AG10803 (cell line): ENCODE measurements at regions not wholly inside any gene's neighbourhood (a gene's known extent, or its start where the extent isn't known, plus 50 kb on each side); places are given as distances from the start of the nearest gene placed in this dataset.

ENCODE experiments used
- DNase-seq: peaks from one replicate; pipeline ENCODE4 v3.0.0; 2010; ENCODE audit warnings: low read depth
- H3K4me3 ChIP-seq: 2 replicates; pipeline ENCODE4 v1.5.1; 2011; ENCODE audit warnings: mild to moderate bottlenecking, low read length, control low read depth
- TF ChIP-seq, protein P1 (sequence below): conservative IDR thresholded peaks from 2 replicates; pipeline ENCODE4 v1.5.1; 2011; ENCODE audit warnings: mild to moderate bottlenecking, low read length, control low read depth, inconsistent platforms

DNA sequence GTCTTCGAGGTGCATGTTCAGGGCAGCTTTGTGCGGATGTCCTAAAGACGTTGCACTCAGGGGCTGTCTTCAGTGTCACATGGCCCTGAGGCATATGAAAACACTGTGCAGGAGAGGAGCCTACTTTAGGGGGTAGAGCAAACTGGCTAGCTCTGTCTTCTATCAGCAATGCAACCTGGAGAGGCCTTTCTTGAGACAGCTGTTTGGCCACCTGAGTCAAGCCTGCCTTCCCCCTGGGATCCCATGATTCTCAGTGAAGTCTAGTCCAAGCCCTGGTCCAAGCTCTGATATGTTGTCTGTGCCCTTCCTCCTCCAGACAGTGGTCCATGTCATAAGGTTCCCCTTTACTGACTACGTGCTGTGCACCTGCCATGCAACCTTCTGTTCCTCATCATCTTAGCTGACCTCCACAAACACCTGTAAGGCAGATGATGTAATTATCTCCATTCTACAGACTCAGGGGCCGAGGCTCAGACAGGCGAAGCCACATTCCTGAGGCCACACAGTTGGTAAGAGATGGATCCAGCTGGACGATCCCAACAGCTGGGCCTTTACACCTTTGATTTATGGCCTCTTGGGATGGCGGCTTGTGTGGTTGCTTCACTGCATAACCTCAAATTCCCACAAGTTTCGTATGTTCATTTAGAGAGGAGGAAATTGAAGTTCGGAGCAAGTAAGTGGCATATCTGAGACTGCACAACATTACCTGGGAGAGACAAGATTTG lies 109.9 kb downstream of the COPS8 start:
- no peak for DNase-seq
- TF ChIP-seq, protein P1, sequence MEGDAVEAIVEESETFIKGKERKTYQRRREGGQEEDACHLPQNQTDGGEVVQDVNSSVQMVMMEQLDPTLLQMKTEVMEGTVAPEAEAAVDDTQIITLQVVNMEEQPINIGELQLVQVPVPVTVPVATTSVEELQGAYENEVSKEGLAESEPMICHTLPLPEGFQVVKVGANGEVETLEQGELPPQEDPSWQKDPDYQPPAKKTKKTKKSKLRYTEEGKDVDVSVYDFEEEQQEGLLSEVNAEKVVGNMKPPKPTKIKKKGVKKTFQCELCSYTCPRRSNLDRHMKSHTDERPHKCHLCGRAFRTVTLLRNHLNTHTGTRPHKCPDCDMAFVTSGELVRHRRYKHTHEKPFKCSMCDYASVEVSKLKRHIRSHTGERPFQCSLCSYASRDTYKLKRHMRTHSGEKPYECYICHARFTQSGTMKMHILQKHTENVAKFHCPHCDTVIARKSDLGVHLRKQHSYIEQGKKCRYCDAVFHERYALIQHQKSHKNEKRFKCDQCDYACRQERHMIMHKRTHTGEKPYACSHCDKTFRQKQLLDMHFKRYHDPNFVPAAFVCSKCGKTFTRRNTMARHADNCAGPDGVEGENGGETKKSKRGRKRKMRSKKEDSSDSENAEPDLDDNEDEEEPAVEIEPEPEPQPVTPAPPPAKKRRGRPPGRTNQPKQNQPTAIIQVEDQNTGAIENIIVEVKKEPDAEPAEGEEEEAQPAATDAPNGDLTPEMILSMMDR: no peak
- H3K4me3 ChIP-seq: no peak overlapping the region

DNA sequence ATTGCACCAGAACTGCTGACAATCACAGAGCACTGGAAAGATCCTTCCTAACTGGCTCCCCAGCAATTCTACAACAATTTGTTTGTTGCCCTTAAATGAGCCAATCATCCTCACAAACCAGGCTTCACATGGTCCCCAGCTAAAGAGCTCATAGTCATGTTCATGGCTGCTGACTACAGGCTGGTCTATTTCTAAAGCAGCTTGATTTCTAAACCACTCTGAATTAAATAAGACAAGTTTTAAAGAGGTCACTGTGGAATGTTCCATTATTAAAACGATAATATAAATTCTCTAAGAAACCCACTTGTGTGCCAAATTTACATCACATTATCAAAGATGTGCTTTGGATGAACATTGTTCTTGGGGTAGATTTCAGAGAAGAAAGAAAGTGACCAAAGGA lies 110.7 kb downstream of the COPS8 start:
- no peak overlapping the region for H3K4me3 ChIP-seq
- DNase-seq: no peak
- TF ChIP-seq, protein P1: no peak

DNA sequence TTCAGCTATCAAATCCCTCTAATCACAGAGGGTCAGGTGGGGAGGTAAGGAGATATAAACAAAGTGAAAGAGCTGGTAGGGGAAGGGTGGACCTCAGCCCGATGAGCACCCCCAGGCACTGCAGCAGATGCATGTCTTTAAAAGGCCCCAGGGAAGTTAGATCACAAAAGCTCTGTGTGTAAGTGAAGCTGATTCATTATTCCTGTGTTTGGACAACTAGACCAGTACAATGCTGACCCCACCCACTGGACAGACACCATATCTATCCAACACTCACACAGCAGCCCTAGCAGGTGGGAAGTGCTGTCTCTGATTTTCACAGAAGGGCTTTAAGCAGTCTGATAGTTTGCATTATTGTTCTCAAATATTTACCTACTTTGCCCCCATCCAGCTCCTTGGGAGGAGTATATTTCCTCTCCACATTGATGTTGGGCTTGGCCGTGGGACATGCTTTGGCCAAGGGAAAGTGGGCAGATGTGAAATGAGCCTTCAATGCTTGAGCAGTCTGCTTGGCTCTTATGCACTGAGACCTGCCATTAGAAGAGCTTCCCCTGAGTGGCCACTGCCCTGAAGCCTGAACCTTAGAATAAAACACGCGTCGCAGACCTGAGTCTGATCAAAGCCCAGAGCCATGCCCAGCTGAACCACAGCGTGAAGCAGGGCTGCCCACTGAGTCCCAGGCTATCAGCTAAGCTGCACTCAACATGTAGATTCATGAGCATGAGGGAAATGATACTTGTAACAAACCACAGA lies 111.4 kb downstream of the COPS8 start:
- DNase-seq: no peak
- no peak overlapping the region for H3K4me3 ChIP-seq
- TF ChIP-seq, protein P1: no peak

DNA sequence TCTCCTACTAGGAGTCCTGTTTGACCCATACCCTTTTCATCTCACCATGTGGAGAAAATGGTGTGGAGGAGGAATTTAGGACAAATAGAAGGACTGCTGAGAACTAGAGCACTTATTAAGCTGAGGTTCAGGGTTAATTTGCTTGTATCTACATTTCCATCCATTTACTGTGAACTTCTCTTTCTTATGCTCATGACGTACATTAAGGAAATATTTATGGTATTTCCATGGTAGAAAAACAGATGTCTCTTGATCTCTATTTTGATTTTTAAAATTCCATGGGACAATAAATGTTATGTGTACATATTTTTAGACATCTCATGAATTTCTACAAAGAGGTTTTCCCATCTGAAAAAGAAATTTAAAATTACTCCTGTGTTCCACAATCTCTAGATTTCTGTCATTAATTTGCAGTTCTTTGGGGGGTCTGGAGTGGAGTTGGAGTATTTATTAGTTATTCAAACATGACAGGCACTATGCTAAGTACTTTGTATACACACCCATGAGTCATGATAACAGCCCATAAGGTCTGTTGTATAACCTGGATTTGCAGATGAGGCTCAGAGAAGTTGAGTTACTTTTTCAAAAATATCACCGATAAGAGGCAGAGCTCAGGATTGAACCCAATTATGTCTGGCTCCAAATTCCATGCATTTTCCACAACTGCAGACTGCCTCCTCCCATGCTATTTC lies 112.6 kb downstream of the COPS8 start:
- H3K4me3 ChIP-seq: no peak overlapping the region
- DNase-seq: peak; percentile 76
- TF ChIP-seq, protein P1: no peak

DNA sequence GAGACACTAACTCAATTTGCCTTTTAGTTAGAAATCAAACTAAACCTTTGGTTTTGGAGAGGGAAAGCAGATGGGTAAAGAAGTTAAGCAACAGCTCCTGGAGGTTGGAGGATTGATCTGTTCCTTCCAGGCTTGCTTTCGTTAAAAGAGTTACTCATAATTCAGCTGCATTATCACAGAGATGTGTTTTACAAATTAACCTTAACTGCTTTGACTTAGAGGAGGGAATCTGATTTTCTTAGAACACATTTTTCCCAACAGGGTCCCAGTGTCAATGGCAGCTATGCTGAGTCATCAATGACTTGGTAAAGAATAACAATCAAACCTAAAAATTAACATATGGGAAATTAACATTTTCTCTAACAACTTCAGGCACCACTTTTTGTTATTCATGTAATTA lies 113.4 kb downstream of the COPS8 start:
- peak; percentile 54 for DNase-seq
- TF ChIP-seq, protein P1: no peak
- no peak overlapping the region for H3K4me3 ChIP-seq

DNA sequence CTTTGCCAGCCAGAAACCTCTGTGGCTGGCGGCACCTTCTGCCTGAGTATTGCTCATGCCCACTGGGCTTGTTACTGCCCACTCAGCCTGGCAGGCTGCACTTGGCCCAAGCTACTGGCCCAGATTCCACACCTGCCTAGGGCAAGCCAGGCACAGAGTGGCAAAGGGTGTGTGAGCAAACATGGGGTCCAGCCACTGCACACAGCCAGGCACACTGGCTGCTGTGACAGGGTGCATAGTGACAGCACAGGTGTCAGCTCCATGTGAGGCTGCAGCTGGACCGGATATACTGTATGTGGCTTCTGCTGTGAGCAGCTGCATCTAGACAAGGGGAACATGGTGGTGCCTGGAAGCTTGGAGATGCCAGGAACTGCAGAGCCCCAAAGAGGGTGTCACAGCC lies 113.9 kb downstream of the COPS8 start:
- DNase-seq: no peak
- TF ChIP-seq, protein P1: no peak
- no peak overlapping the region for H3K4me3 ChIP-seq

DNA sequence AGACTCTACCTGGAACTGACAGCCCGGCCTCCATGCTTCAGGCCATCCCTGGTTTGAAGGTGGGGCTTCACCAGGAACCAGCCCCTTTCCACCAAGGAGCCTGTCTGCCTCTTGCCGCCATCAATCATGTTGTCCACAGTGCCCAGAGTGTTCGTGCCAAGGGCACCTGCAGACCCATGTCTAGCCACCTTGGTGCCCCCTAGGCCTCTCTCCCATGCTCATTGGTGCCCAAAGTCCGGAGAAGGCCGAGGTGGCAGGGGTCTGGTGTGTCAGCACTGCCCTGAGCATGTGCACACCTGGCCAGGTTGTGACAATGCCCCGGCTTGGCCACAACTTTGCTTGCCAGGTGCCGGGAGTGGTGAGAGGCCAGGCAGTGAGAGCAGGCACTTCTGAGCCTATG lies 114.8 kb downstream of the COPS8 start:
- no peak for DNase-seq
- H3K4me3 ChIP-seq: no peak overlapping the region
- TF ChIP-seq, protein P1: no peak
